ENCODE measurements at regions not wholly inside any gene's neighbourhood (a gene's known extent, or its start where the extent isn't known, plus 50 kb on each side); places are given as distances from the start of the nearest gene placed in this dataset.

DNA sequence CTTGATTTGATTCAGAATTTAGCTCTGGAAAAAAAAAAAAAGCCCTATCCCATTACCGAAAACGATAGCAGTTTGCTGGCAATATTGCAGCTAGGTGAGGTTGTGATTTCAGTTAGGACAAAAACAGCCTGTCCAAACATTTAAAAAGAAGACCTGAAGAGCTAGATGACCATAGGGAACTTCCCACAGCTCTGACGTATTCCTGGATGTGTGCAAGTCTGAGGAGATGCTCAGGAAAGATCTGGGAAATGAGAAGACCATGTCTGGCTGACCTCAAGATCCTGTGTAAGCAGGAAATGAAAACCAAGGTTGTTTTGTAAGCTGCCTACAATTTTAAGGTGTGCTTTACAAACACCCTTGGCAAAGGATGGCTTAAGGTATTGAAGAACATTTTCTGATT lies 88.7 kb downstream of the RAMP3 start:
- H3K9me3 ChIP-seq (ENCODE audit: control insufficient read depth in 4 of 4, low read length in 3 of 4), result peaks cover 0 to 1% (median 0%) of the 10 kb centered on the region in 4 donors

GRCh38 chr7:45252248-45252647 lies 94.7 kb downstream of the RAMP3 start:
- Histone ChIP-seq H3K9me3 (ENCODE audit: control insufficient read depth in 4 of 4, low read length in 3 of 4) (peaks cover 0 to 1% (median 0%) of the 10 kb centered on the region in 4 donors), H3K9ac (ENCODE audit: low read depth in 1 of 2, low read length in 2 of 2) (no peak overlapping the region), H3K4me3 (ENCODE audit: low read depth in 1 of 3, low read length in 3 of 3) (no peak overlapping the region), H3K36me3 (ENCODE audit: control insufficient read depth in 4 of 4, insufficient read depth in 3 of 4, low read depth in 1 of 4, low read length in 3 of 4) (no peaks in the 10 kb centered on the region), H3K27ac (ENCODE audit: low read depth in 1 of 2, low read length in 2 of 2) (no peak overlapping the region), H3K4me1 (ENCODE audit: control insufficient read depth in 4 of 4, insufficient read depth in 4 of 4, low read length in 3 of 4) (no peaks in the 10 kb centered on the region), H3K27me3 (ENCODE audit: control insufficient read depth in 4 of 4, insufficient read depth in 4 of 4, low read length in 3 of 4) (no peaks in the 10 kb centered on the region)
- no peak for DNase-seq (ENCODE audit: low spot score)
- no peak for TF ChIP-seq HNF4G (IDR thresholded peaks at IDR 0.05)
- no peak for TF ChIP-seq EGR1 (IDR thresholded peaks at IDR 0.05; ENCODE audit: low read depth in 2 of 2)
- 64% methylated on average over 6 of the region's 6 CpGs for WGBS

More for the DNA sequence above, 88.7 kb downstream of the RAMP3 start:
- H3K4me1 ChIP-seq (ENCODE audit: control insufficient read depth in 4 of 4, insufficient read depth in 4 of 4, low read length in 3 of 4), result peaks cover 0 to 3% (median 0%) of the 10 kb centered on the region in 4 donors
- no peak for DNase-seq (ENCODE audit: low spot score)
- WGBS, result 67% methylated on average over 3 of the region's 3 CpGs
- H3K27me3 ChIP-seq (ENCODE audit: control insufficient read depth in 4 of 4, insufficient read depth in 4 of 4, low read length in 3 of 4), result peaks cover 0 to 12% (median 1%) of the 10 kb centered on the region in 4 donors
- no peak for TF ChIP-seq EGR1 (IDR thresholded peaks at IDR 0.05; ENCODE audit: low read depth in 2 of 2)
- TF ChIP-seq YY1 (IDR thresholded peaks at IDR 0.05), result no peak
- TF ChIP-seq SP1 (IDR thresholded peaks at IDR 0.05), result no peak
- TF ChIP-seq, protein P1, sequence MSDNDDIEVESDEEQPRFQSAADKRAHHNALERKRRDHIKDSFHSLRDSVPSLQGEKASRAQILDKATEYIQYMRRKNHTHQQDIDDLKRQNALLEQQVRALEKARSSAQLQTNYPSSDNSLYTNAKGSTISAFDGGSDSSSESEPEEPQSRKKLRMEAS (IDR thresholded peaks at IDR 0.05), result no peak
- H3K27ac ChIP-seq (ENCODE audit: low read depth in 1 of 2, low read length in 2 of 2), result no peak overlapping the region
- H3K4me3 ChIP-seq (ENCODE audit: low read depth in 1 of 3, low read length in 3 of 3), result no peak overlapping the region
- H3K36me3 ChIP-seq (ENCODE audit: control insufficient read depth in 4 of 4, insufficient read depth in 3 of 4, low read depth in 1 of 4, low read length in 3 of 4), result no peaks in the 10 kb centered on the region
- H3K9ac ChIP-seq (ENCODE audit: low read depth in 1 of 2, low read length in 2 of 2), result no peak overlapping the region

DNA sequence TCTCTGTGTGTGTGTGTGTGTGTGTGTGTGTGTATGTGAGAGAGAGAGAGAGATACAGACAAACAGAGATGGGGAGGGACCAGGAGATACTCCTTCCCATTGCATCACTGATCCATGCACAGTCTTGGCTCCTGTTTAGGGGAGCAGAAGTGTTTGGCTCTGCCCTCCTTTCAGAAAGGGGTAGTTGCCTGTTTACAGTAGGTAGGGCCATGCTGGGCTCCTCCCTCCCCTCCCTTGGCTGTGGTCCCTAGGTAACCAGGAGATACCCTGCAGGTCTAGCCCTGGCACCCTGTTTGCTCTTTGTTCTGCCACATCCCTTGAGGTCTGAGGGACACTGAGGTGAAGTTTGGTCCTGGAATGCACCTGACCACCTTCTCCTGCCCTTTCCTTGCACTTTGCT lies 95.3 kb downstream of the RAMP3 start:
- H3K9me3 ChIP-seq (ENCODE audit: control insufficient read depth in 4 of 4, low read length in 3 of 4), result no peaks in the 10 kb centered on the region
- no peaks in the 10 kb centered on the region for H3K27me3 ChIP-seq (ENCODE audit: control insufficient read depth in 4 of 4, insufficient read depth in 4 of 4, low read length in 3 of 4)
- no peak for TF ChIP-seq ZBTB33 (IDR thresholded peaks at IDR 0.05)
- TF ChIP-seq RXRA (IDR thresholded peaks at IDR 0.05), result no peak
- TF ChIP-seq RAD21 (IDR thresholded peaks at IDR 0.05), result no peak
- TF ChIP-seq, protein P1 (IDR thresholded peaks at IDR 0.05), result no peak
- TF ChIP-seq NR2F2 (IDR thresholded peaks at IDR 0.05), result no peak
- no peak for TF ChIP-seq EGR1 (IDR thresholded peaks at IDR 0.05; ENCODE audit: low read depth in 2 of 2)
- TF ChIP-seq FOXA1 (IDR thresholded peaks at IDR 0.05), result no peak
- TF ChIP-seq JUND (IDR thresholded peaks at IDR 0.05), result no peak
- no peak for TF ChIP-seq GABPA (IDR thresholded peaks at IDR 0.05 in 1 of 2, conservative IDR thresholded peaks at IDR 0.05 in 1 of 2)
- TF ChIP-seq HNF4G (IDR thresholded peaks at IDR 0.05), result no peak
- TF ChIP-seq SP1 (IDR thresholded peaks at IDR 0.05), result no peak
- TF ChIP-seq, protein P2, sequence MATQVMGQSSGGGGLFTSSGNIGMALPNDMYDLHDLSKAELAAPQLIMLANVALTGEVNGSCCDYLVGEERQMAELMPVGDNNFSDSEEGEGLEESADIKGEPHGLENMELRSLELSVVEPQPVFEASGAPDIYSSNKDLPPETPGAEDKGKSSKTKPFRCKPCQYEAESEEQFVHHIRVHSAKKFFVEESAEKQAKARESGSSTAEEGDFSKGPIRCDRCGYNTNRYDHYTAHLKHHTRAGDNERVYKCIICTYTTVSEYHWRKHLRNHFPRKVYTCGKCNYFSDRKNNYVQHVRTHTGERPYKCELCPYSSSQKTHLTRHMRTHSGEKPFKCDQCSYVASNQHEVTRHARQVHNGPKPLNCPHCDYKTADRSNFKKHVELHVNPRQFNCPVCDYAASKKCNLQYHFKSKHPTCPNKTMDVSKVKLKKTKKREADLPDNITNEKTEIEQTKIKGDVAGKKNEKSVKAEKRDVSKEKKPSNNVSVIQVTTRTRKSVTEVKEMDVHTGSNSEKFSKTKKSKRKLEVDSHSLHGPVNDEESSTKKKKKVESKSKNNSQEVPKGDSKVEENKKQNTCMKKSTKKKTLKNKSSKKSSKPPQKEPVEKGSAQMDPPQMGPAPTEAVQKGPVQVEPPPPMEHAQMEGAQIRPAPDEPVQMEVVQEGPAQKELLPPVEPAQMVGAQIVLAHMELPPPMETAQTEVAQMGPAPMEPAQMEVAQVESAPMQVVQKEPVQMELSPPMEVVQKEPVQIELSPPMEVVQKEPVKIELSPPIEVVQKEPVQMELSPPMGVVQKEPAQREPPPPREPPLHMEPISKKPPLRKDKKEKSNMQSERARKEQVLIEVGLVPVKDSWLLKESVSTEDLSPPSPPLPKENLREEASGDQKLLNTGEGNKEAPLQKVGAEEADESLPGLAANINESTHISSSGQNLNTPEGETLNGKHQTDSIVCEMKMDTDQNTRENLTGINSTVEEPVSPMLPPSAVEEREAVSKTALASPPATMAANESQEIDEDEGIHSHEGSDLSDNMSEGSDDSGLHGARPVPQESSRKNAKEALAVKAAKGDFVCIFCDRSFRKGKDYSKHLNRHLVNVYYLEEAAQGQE (IDR thresholded peaks at IDR 0.05), result no peak
- TF ChIP-seq YY1 (IDR thresholded peaks at IDR 0.05), result no peak
- no peaks in the 10 kb centered on the region for H3K4me1 ChIP-seq (ENCODE audit: control insufficient read depth in 4 of 4, insufficient read depth in 4 of 4, low read length in 3 of 4)
- H3K9ac ChIP-seq (ENCODE audit: low read depth in 1 of 2, low read length in 2 of 2), result no peak overlapping the region
- no peak overlapping the region for H3K27ac ChIP-seq (ENCODE audit: low read depth in 1 of 2, low read length in 2 of 2)
- no peak overlapping the region for H3K4me3 ChIP-seq (ENCODE audit: low read depth in 1 of 3, low read length in 3 of 3)
- no peak for DNase-seq (ENCODE audit: low spot score)
- H3K36me3 ChIP-seq (ENCODE audit: control insufficient read depth in 4 of 4, insufficient read depth in 3 of 4, low read depth in 1 of 4, low read length in 3 of 4), result no peaks in the 10 kb centered on the region
